Right renal pelvis (tissue), 4 donors: ENCODE measurements at regions not wholly inside any gene's neighbourhood (a gene's known extent, or its start where the extent isn't known, plus 50 kb on each side); places are given as distances from the start of the nearest gene placed in this dataset.
A peak's percentile ranks its signal among the peaks of the same experiment; 100 is the strongest.

Source experiments
- DNase-seq, 4 donors: peaks; one replicate each; pipeline ENCODE4 v3.0.0-alpha.2; 2013; ENCODE audit warnings: low read depth in 4 of 4, low spot score in 3 of 4, missing footprints in 1 of 4

- DNase-seq: no peak
Observed at GRCh38 chr4:145348291-145348690, 133.4 kb upstream of the SMAD1 start.

- DNase-seq: peak in 1 of 4 donors; percentile 18
Observed at GRCh38 chr4:145347684-145348083, 134.0 kb upstream of the SMAD1 start.

- no peak for DNase-seq
Observed at GRCh38 chr4:145346081-145346480, 135.6 kb upstream of the SMAD1 start.

GRCh38 chr4:145345401-145345800, 136.3 kb upstream of the SMAD1 start:
- DNase-seq: no peak

GRCh38 chr4:145341381-145341780, 140.3 kb upstream of the SMAD1 start:
- DNase-seq: no peak

- DNase-seq: no peak
Observed at GRCh38 chr4:145340071-145340675, 141.5 kb upstream of the SMAD1 start.

- no peak for DNase-seq
Observed at GRCh38 chr4:145339075-145339725, 142.5 kb upstream of the SMAD1 start.

GRCh38 chr4:145338568-145338967, 143.1 kb upstream of the SMAD1 start:
- no peak for DNase-seq

GRCh38 chr4:145337391-145337790, 144.3 kb upstream of the SMAD1 start:
- no peak for DNase-seq

GRCh38 chr4:145333786-145334185, 147.9 kb upstream of the SMAD1 start:
- no peak for DNase-seq

- DNase-seq: no peak
Observed at GRCh38 chr4:145326491-145326890, 146.1 kb upstream of the OTUD4 start.

- no peak for DNase-seq
Observed at GRCh38 chr4:145324161-145324560, 143.8 kb upstream of the OTUD4 start.

- DNase-seq: peak in 1 of 4 donors; percentile 24
Observed at GRCh38 chr4:145320294-145320693, 139.9 kb upstream of the OTUD4 start.

GRCh38 chr4:145319751-145320150, 139.4 kb upstream of the OTUD4 start:
- no peak for DNase-seq

- DNase-seq: no peak
Observed at GRCh38 chr4:145316897-145317574, 136.6 kb upstream of the OTUD4 start.

- DNase-seq: no peak
Observed at GRCh38 chr4:145315811-145316225, 135.4 kb upstream of the OTUD4 start.

GRCh38 chr4:145308598-145308997, 128.2 kb upstream of the OTUD4 start:
- DNase-seq: no peak

GRCh38 chr4:145307763-145308430, 127.5 kb upstream of the OTUD4 start:
- DNase-seq: no peak

- no peak for DNase-seq
Observed at GRCh38 chr4:145307120-145307519, 126.7 kb upstream of the OTUD4 start.

GRCh38 chr4:145302725-145303124, 122.3 kb upstream of the OTUD4 start:
- no peak for DNase-seq

- no peak for DNase-seq
Observed at GRCh38 chr4:145301386-145302080, 121.1 kb upstream of the OTUD4 start.
